Mucosa of rectum (tissue), 2 donors: ENCODE measurements at regions not wholly inside any gene's neighbourhood (a gene's known extent, or its start where the extent isn't known, plus 50 kb on each side); places are given as distances from the start of the nearest gene placed in this dataset.

Experiments
- H3K27ac ChIP-seq, 2 donors: one replicate each; pipeline ENCODE4 v1.7.0; 2013; ENCODE audit warnings: inconsistent platforms in 2 of 2, low read depth in 2 of 2, low read length in 2 of 2
- H3K27me3 ChIP-seq, 2 donors: one replicate each; pipeline ENCODE4 v1.7.0; 2013; ENCODE audit warnings: low read length in 2 of 2; ENCODE audit not compliant: control insufficient read depth in 2 of 2, insufficient read depth in 2 of 2
- H3K36me3 ChIP-seq, 2 donors: one replicate each; pipeline ENCODE4 v1.7.0; 2013; ENCODE audit warnings: low read length in 2 of 2; ENCODE audit not compliant: control insufficient read depth in 2 of 2, insufficient read depth in 2 of 2
- H3K4me1 ChIP-seq, 2 donors: one replicate each; pipeline ENCODE4 v1.7.0; 2013; ENCODE audit warnings: low read length in 2 of 2, mild to moderate bottlenecking in 1 of 2; ENCODE audit not compliant: control insufficient read depth in 2 of 2, insufficient read depth in 2 of 2
- H3K4me3 ChIP-seq, 2 donors: one replicate each; pipeline ENCODE4 v1.7.0; 2013; ENCODE audit warnings: low read length in 2 of 2
- H3K9ac ChIP-seq, 2 donors: one replicate each; pipeline ENCODE4 v1.7.0; 2013; ENCODE audit warnings: low read length in 2 of 2, low read depth in 1 of 2, mild to moderate bottlenecking in 1 of 2
- H3K9me3 ChIP-seq, 2 donors: one replicate each; pipeline ENCODE4 v1.7.0; 2013; ENCODE audit warnings: low read length in 2 of 2; ENCODE audit not compliant: control insufficient read depth in 2 of 2
- donor health status: healthy.
- donor health status: Normal muscosa, but diverticular disease.

DNA sequence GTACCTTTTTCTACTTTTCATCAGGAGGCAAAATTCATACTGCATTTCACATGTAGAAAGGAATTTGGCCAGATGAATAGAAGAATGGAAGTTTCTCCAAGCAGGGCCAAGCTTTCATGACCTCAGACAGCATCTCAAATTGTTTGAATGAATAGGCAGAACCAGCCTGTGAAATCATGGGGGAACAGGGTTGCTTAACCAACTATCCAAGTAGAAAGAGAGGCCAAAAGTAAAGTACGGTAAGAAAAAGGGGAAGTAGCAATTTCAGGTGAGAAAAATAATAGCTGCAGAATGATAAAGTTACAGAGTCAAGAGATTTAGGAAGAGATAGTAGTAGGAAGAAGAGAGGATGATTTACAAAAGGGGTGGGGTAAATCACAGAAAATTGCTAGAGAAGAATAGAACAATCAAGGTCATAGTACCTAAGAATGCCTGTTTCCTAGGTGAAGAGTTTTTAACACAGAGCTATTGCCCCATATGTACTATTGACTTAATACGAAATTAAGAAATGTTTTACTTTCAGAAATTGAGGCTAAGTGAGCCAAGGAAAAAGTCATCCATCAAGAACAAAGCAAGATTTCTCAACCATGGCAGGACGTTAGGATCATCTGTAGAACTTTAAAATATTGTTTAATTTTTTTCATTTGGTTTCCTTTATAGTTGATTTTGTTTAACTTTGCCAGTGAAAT, 177.1 kb upstream of the TET2 start:
- H3K36me3 ChIP-seq = no peaks in the 10 kb centered on the region
- no peaks in the 10 kb centered on the region for H3K9me3 ChIP-seq
- no peak overlapping the region for H3K27ac ChIP-seq
- no peak overlapping the region for H3K4me3 ChIP-seq
- no peak overlapping the region for H3K9ac ChIP-seq
- H3K27me3 ChIP-seq = no peaks in the 10 kb centered on the region
- H3K4me1 ChIP-seq = peaks cover 2 to 6% of the 10 kb centered on the region in 2 donors

DNA sequence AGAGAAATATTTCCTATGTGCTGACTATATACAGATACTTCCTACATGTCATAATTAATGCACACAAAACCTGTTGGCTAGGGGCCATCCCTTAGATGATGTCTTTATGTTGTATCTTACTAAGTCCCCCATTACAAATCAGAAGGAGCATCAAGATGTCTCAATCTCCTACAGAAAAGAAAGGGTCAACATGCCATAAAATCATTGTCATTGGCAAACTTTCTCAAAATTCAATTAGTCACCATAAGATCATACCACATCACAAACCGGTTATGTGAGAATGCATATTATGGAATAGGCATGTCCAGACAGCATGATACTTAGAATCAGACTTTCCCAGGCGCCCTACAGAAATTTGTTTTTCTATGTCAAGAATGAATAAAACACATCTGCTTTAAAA, 175.2 kb upstream of the TET2 start:
- H3K4me3 ChIP-seq = no peak overlapping the region
- peaks cover under 1 to 2% of the 10 kb centered on the region in 2 donors for H3K4me1 ChIP-seq
- H3K27me3 ChIP-seq = no peaks in the 10 kb centered on the region
- no peak overlapping the region for H3K9ac ChIP-seq
- H3K9me3 ChIP-seq = no peaks in the 10 kb centered on the region
- H3K36me3 ChIP-seq = no peaks in the 10 kb centered on the region
- H3K27ac ChIP-seq = no peak overlapping the region

DNA sequence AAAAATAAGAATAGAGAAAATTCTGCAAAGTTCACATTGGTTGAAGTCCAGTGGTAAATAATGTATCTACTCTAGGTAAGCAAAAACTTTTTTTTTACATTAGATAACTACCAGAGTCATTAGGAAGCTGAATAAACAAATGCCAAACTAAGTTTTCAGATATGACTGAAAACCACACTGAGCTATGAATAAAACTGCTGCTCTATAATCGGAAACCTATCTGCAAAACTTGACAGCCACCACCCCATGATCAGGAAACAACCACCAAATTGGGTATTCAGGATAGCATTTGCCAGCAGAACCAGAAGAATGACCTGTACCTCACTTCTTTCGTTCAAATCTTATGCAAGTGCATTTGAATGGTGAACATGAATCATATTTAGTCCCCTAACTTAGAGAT, 173.0 kb upstream of the TET2 start:
- Histone ChIP-seq H3K27ac (no peak overlapping the region), H3K4me1 (no peaks in the 10 kb centered on the region), H3K9ac (no peak overlapping the region), H3K9me3 (no peaks in the 10 kb centered on the region), H3K36me3 (no peaks in the 10 kb centered on the region), H3K4me3 (no peak overlapping the region), H3K27me3 (no peaks in the 10 kb centered on the region)

DNA sequence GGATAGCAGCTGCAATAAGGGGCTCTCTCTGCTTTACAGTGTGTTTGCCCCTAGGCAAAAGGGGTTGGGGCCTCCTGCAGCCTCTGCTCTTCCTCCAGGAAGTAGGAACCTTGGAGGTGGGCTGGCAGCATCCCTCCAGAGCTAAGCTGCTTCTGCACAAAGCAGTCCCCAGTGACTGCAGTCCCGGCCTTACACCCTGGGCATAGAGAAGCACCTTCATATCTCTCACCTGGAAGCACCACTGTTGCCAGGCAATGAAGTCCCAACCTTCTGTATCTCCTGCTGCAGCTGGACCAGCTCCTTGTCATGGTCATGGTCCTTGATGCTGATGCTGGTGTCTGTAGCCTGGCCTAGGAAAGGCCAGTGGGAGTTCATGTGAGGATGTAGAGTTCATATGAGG, 171.1 kb upstream of the TET2 start:
- Histone ChIP-seq H3K4me3 (no peak overlapping the region), H3K4me1 (no peaks in the 10 kb centered on the region), H3K27ac (no peak overlapping the region), H3K27me3 (no peaks in the 10 kb centered on the region), H3K9ac (no peak overlapping the region), H3K9me3 (no peaks in the 10 kb centered on the region), H3K36me3 (no peaks in the 10 kb centered on the region)

DNA sequence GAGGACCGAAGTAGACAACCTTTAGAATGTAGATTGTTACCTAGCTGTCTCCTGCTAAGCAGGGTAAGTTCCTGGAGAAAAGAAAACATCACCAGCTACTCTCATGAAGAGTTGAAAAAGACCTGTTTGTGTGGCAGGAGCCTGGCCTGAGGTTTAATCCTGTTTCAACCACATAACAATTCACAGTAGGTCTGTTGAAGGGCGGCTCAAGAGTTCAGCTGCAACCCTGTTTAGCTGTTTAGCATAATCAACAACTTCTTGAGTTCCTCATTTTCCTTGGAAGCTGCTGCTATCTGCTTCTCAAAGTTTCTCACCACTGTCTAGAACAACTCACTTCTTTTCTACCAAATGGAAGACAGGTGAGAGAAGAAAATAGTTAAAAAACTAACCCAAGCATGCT, 170.4 kb upstream of the TET2 start:
- Histone ChIP-seq H3K27me3 (no peaks in the 10 kb centered on the region), H3K27ac (no peak overlapping the region), H3K4me3 (no peak overlapping the region), H3K9me3 (no peaks in the 10 kb centered on the region), H3K36me3 (no peaks in the 10 kb centered on the region), H3K9ac (no peak overlapping the region), H3K4me1 (no peaks in the 10 kb centered on the region)

DNA sequence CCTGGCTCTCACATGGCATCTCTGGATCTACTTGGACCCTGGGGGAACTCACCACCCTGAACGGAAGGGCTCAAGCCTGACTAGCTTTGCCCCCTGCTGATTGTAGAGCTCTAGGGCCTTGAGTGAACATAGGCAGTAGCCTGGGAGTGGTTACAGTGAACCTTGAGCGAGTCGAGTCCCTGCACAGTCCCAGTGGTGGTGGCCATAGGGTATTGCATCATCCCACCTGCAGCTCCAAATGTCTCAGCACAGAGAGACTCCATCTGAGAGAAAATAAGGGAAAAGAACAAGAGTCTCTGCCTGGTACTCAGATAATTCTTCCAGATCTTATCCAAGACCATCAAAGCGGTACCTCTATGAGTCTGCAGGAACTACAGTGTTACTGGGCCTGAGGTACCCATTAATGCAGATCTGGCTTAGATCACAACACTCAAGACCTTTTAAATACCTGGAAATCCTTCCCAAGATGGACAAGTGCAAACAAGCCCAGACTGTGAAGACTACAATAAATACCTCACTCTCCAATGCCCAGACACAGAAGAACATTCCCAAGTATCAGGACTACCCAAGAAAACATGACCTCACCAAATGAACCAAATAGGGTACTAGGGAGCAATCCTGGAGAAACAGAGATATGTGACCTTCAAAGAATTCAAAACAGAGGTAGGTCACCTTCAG, 167.5 kb upstream of the TET2 start:
- Histone ChIP-seq H3K27me3 (no peaks in the 10 kb centered on the region), H3K4me3 (no peak overlapping the region), H3K9me3 (no peaks in the 10 kb centered on the region), H3K27ac (no peak overlapping the region), H3K9ac (no peak overlapping the region), H3K4me1 (no peaks in the 10 kb centered on the region), H3K36me3 (no peaks in the 10 kb centered on the region)

DNA sequence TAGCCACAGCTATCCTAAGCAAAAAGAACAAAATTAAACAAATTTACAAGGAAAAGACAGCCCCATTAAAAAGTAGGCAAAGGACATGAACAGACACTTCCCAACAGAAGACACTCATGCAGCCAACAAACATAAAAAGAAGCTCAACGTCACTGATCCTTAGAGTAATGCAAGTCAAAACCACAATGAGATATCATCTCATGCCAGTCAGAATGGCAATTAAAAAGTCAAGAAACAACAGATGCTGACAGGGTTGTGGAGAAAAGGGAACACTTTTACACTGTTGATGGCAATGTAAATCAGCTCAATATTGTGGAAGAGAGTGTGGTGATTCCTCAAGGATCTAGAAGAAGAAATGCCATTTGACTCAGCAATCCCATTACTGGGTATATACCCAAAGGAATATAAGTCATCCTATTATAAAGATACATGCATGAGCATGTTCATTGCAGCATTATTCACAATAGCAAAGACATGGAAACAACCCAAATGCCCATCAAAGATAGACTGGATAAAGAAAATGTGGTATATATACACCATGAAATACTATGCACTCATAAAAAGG, 163.0 kb upstream of the TET2 start:
- no peaks in the 10 kb centered on the region for H3K27me3 ChIP-seq
- no peaks in the 10 kb centered on the region for H3K9me3 ChIP-seq
- no peak overlapping the region for H3K9ac ChIP-seq
- H3K4me3 ChIP-seq = no peak overlapping the region
- H3K27ac ChIP-seq = no peak overlapping the region
- no peaks in the 10 kb centered on the region for H3K4me1 ChIP-seq
- no peaks in the 10 kb centered on the region for H3K36me3 ChIP-seq

DNA sequence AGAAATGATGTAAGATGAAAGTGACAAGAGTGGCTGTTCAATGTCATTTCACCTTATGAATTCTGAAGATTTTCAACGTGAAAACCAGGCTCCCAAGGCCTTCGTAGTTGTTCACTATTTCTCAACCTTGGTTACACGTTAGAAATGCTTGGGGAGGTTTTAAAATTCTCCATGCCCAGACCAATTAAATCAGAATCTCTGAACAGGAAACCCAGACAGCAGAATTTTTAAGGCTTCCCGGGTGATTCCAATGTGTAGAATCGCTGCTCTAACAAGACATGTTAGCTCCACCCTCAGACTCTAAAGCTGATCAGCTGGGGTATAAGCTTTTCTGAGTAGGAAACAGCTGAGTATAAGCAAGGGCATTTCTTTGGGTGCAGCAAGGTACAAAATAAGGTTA, 160.4 kb upstream of the TET2 start:
- Histone ChIP-seq H3K9ac (no peak overlapping the region), H3K4me1 (no peaks in the 10 kb centered on the region), H3K36me3 (no peaks in the 10 kb centered on the region)

DNA sequence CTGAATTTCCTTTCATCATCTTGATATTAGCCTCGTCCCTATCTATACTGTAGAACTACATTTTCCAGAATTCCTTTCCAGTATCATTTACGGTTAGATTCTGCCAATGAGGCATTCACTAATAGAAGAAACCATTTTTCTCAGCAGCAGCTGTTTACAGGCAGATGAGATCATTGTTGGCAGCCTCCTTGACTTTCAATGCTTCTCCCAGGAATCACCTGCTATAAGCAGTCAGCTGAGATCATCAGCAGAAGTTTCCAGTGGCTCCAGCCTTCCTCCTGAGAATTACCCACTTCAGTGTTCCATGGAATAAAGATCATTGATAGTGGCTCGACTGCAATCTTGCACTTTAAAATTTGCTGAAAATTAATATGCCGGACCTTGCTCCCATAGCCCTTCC, 157.3 kb upstream of the TET2 start:
- Histone ChIP-seq H3K9ac (no peak overlapping the region), H3K27me3 (no peaks in the 10 kb centered on the region), H3K36me3 (no peaks in the 10 kb centered on the region), H3K4me3 (no peak overlapping the region), H3K9me3 (peaks cover 0 to 2% of the 10 kb centered on the region in 2 donors), H3K4me1 (no peaks in the 10 kb centered on the region), H3K27ac (no peak overlapping the region)

More for the DNA sequence above, 160.4 kb upstream of the TET2 start:
- no peak overlapping the region for H3K27ac ChIP-seq
- H3K4me3 ChIP-seq = no peak overlapping the region
- H3K27me3 ChIP-seq = no peaks in the 10 kb centered on the region
- no peaks in the 10 kb centered on the region for H3K9me3 ChIP-seq

DNA sequence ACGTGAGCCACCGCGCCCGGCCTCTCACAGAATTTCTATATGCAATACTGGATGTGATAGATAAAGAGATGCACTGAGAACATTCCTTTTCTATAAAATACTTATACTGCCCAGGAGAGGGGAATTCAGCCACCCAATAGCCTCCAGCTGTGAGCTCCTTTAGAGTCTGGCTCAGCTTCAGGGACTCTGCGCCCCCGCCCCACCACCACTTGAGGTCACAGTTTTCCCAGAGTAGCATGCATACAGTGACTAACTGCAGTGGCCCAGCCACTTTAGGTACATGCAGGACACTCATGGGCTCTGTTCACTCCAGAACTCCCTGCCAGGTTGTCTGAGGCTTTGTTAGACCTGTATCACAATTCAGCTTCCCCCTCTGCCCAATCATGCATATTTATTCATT, 144.4 kb upstream of the TET2 start:
- Histone ChIP-seq H3K27ac (no peak overlapping the region), H3K4me3 (no peak overlapping the region)

More for the DNA sequence above, 144.4 kb upstream of the TET2 start:
- H3K36me3 ChIP-seq = no peaks in the 10 kb centered on the region
- H3K27me3 ChIP-seq = no peaks in the 10 kb centered on the region
- no peaks in the 10 kb centered on the region for H3K9me3 ChIP-seq
- no peak overlapping the region for H3K9ac ChIP-seq
- H3K4me1 ChIP-seq = no peaks in the 10 kb centered on the region
